GM23338 (cell line): ENCODE measurements at regions not wholly inside any gene's neighbourhood (a gene's known extent, or its start where the extent isn't known, plus 50 kb on each side); places are given as distances from the start of the nearest gene placed in this dataset.

Experiments used
- ATAC-seq: fragments of 200-7000 bp; cut with Tn5 transposase; 3 replicates; pipeline ENCODE4 v1.9.1; 2020
- DNase-seq: peaks from one replicate; pipeline ENCODE4 v3.0.0-alpha.2; 2015; ENCODE audit warnings: low spot score
- H2AFZ ChIP-seq: fragments of 200-600 bp; sonication (generic); 2 replicates; pipeline ENCODE4 v1.8.0; 2016; ENCODE audit warnings: antibody characterized with exemption, mild to moderate bottlenecking, moderate library complexity
- H3F3A ChIP-seq: fragments of 200-600 bp; sonication (generic); replicated peaks from 2 replicates; pipeline ENCODE4 v1.8.0; 2017; ENCODE audit warnings: antibody characterized with exemption, mixed run types, low read depth
- H3K27ac ChIP-seq: fragments of 200-600 bp; sonication (generic); 2 replicates; pipeline ENCODE4 v1.6.1; 2016; ENCODE audit warnings: low read depth
- H3K27me3 ChIP-seq: fragments of 200-600 bp; sonication (generic); 2 replicates; pipeline ENCODE4 v1.8.0; 2016; ENCODE audit warnings: mild to moderate bottlenecking, mixed run types, moderate library complexity; ENCODE audit not compliant: insufficient read depth
- H3K36me3 ChIP-seq: fragments of 200-600 bp; sonication (generic); 2 replicates; pipeline ENCODE4 v1.8.0; 2016; ENCODE audit warnings: mild to moderate bottlenecking; ENCODE audit not compliant: insufficient read depth
- H3K4me1 ChIP-seq: fragments of 200-600 bp; sonication (generic); 2 replicates; pipeline ENCODE4 v1.8.0; 2016; ENCODE audit warnings: mild to moderate bottlenecking, moderate library complexity; ENCODE audit not compliant: insufficient read depth
- H3K4me2 ChIP-seq: fragments of 200-600 bp; sonication (generic); 2 replicates; pipeline ENCODE4 v1.7.1; 2017; ENCODE audit warnings: mixed run types
- H3K4me3 ChIP-seq: fragments of 200-600 bp; sonication (generic); 2 replicates; pipeline ENCODE4 v1.6.1; 2016; ENCODE audit warnings: mixed run types
- H3K79me2 ChIP-seq: fragments of 200-600 bp; sonication (generic); replicated peaks from 2 replicates; pipeline ENCODE4 v1.8.0; 2017; ENCODE audit warnings: mild to moderate bottlenecking; ENCODE audit not compliant: insufficient read depth
- H3K9me2 ChIP-seq: fragments of 200-600 bp; sonication (generic); 2 replicates; pipeline ENCODE4 v1.8.0; 2017; ENCODE audit not compliant: insufficient read depth
- H4K20me1 ChIP-seq: fragments of 200-600 bp; sonication (generic); replicated peaks from 2 replicates; pipeline ENCODE4 v1.8.0; 2017; ENCODE audit warnings: mild to moderate bottlenecking; ENCODE audit not compliant: insufficient read depth
- H3K27ac Mint-ChIP-seq: 2 replicates; pipeline ENCODE4 v1.8.0; 2020; ENCODE audit warnings: inconsistent platforms, mild to moderate bottlenecking, moderate library complexity, mixed read lengths
- H3K27me3 Mint-ChIP-seq: 3 replicates; pipeline ENCODE4 v1.8.0; 2022; ENCODE audit warnings: low read depth, mild to moderate bottlenecking, moderate library complexity, mixed read lengths, inconsistent platforms; ENCODE audit not compliant: insufficient read depth, poor library complexity
- H3K36me3 Mint-ChIP-seq: 3 replicates; pipeline ENCODE4 v1.8.0; 2021; ENCODE audit warnings: low read depth, mild to moderate bottlenecking, inconsistent platforms, moderate library complexity, mixed read lengths
- H3K4me1 Mint-ChIP-seq: 3 replicates; pipeline ENCODE4 v1.8.0; 2020; ENCODE audit warnings: mild to moderate bottlenecking, inconsistent platforms, mixed read lengths
- H3K4me3 Mint-ChIP-seq: 3 replicates; pipeline ENCODE4 v1.8.0; 2021; ENCODE audit warnings: moderate library complexity, mild to moderate bottlenecking, inconsistent platforms, mixed read lengths
- H3K9me3 Mint-ChIP-seq: 3 replicates; pipeline ENCODE4 v1.8.0; 2020; ENCODE audit warnings: moderate library complexity, mild to moderate bottlenecking, inconsistent platforms, mixed read lengths
- CREB1 ChIP-seq: fragments of 250-450 bp; sonication (Bioruptor Pico); IDR thresholded peaks from 2 replicates; pipeline ENCODE4 v1.5.0; 2020; ENCODE audit warnings: low read depth, mild to moderate bottlenecking, moderate library complexity
- ETS1 ChIP-seq: IDR thresholded peaks from 2 replicates; pipeline ENCODE4 v1.6.1; 2016; ENCODE audit warnings: antibody characterized with exemption
- EZH2 ChIP-seq: fragments of 200-600 bp; sonication (generic); IDR thresholded peaks from one replicate; pipeline ENCODE4 v1.8.0; 2017; ENCODE audit warnings: antibody characterized with exemption, mild to moderate bottlenecking, low read depth; ENCODE audit not compliant: unreplicated experiment
- EZH2phosphoT487 ChIP-seq: fragments of 200-600 bp; sonication (generic); IDR thresholded peaks from one replicate; pipeline ENCODE4 v1.8.1; 2018; ENCODE audit warnings: antibody characterized with exemption; ENCODE audit not compliant: unreplicated experiment
- JUNB ChIP-seq: IDR thresholded peaks from one replicate; pipeline ENCODE4 v1.6.1; 2016; ENCODE audit warnings: antibody characterized with exemption; ENCODE audit not compliant: unreplicated experiment
- NANOG ChIP-seq: IDR thresholded peaks from 2 replicates; pipeline ENCODE4 v1.6.1; 2016; ENCODE audit warnings: antibody characterized with exemption, borderline replicate concordance
- POLR2AphosphoS5 ChIP-seq: IDR thresholded peaks from 2 replicates; pipeline ENCODE4 v1.6.1; 2016; ENCODE audit warnings: antibody characterized with exemption, low read depth
- REST ChIP-seq: IDR thresholded peaks from one replicate; pipeline ENCODE4 v1.6.1; 2018; ENCODE audit warnings: antibody characterized with exemption; ENCODE audit not compliant: unreplicated experiment
- STAT1 ChIP-seq: IDR thresholded peaks from one replicate; pipeline ENCODE4 v1.6.1; 2016; ENCODE audit warnings: antibody characterized with exemption; ENCODE audit not compliant: unreplicated experiment
- ZNF114 ChIP-seq: fragments of 250-450 bp; sonication (Bioruptor Pico); IDR thresholded peaks from 2 replicates; pipeline ENCODE4 v1.5.0; 2020; ENCODE audit warnings: mild to moderate bottlenecking, moderate library complexity
- ZNF331 ChIP-seq: fragments of 250-450 bp; sonication (Bioruptor Pico); IDR thresholded peaks from 2 replicates; pipeline ENCODE4 v1.5.0; 2020; ENCODE audit warnings: low read depth, mild to moderate bottlenecking, moderate library complexity
- ZNF462 ChIP-seq: fragments of 250-450 bp; sonication (Bioruptor Pico); IDR thresholded peaks from 2 replicates; pipeline ENCODE4 v1.5.0; 2020; ENCODE audit warnings: mild to moderate bottlenecking, moderate library complexity

- DNase-seq, result no peak
- Histone ChIP-seq H3K79me2 (no peaks in the 10 kb centered on the region), H3K9me2 (no peaks in the 10 kb centered on the region), H3K27ac (no peak overlapping the region), H3K4me2 (no peak overlapping the region), H3K4me3 (no peak overlapping the region), H4K20me1 (no peaks in the 10 kb centered on the region), H3K4me1 (no peaks in the 10 kb centered on the region), H3K36me3 (no peaks in the 10 kb centered on the region), H3F3A (no peaks in the 10 kb centered on the region), H3K27me3 (no peaks in the 10 kb centered on the region), H2AFZ (no peak overlapping the region; the same call in 1 of the 2 replicates)
- ATAC-seq, result no peak
- Mint-ChIP-seq H3K9me3 (peaks cover 10% of the 10 kb centered on the region; the same call in 1 of the 3 replicates), H3K36me3 (no peaks in the 10 kb centered on the region), H3K4me1 (no peaks in the 10 kb centered on the region), H3K27ac (no peak overlapping the region), H3K27me3 (peaks cover 3% of the 10 kb centered on the region), H3K4me3 (no peak overlapping the region)
- TF ChIP-seq STAT1 (no peak), NANOG (no peak), CREB1 (CRISPR knock-in tag) (no peak), JUNB (no peak), REST (no peak), ZNF114 (CRISPR knock-in tag) (no peak), ZNF331 (CRISPR knock-in tag) (no peak), POLR2AphosphoS5 (no peak), EZH2phosphoT487 (no peak), EZH2 (no peak), ZNF462 (no peak), ETS1 (no peak)
These were observed 344.1 kb upstream of the TRAM1L1 start for GRCh38 chr4:117429506-117429905.
